OCI-LY7 (cell line): ENCODE measurements at regions not wholly inside any gene's neighbourhood (a gene's known extent, or its start where the extent isn't known, plus 50 kb on each side); places are given as distances from the start of the nearest gene placed in this dataset.

Source experiments
- BruUV-seq: library from RNA; stranded (reverse); fragments of 400-500 nt; replicated peaks from 2 replicates; lab custom pipeline; 2021; lab: Mats Ljungman, UMichigan
- CTCF ChIA-PET: fragments of 300-600 bp; sonication (Branson Sonifier 250); formaldehyde crosslinking; loops from one replicate; lab custom pipeline; 2022; ENCODE audit warnings: antibody characterized with exemption; ENCODE audit not compliant: unreplicated experiment; lab: Charles Lee
- POLR2A ChIA-PET: fragments of 300-600 bp; sonication (Branson Sonifier 250); formaldehyde crosslinking; loops from one replicate; lab custom pipeline; 2022; ENCODE audit warnings: antibody characterized with exemption; lab: Charles Lee
- DNase-seq: peaks from one replicate; pipeline ENCODE4 v3.0.0-alpha.2; 2015; ENCODE audit warnings: low spot score
- H2AFZ ChIP-seq: fragments of 200-600 bp; sonication (generic), shearing (Covaris generic); 2 replicates; pipeline ENCODE4 v1.6.1; 2014; ENCODE audit warnings: mild to moderate bottlenecking, antibody characterized with exemption, low read length, moderate library complexity
- H3K27ac ChIP-seq: fragments of 200-600 bp; sonication (generic); 2 replicates; pipeline ENCODE4 v1.5.1; 2014; ENCODE audit warnings: mixed run types, low read depth, mild to moderate bottlenecking, moderate library complexity, low read length, inconsistent platforms; ENCODE audit not compliant: poor library complexity, severe bottlenecking
- H3K36me3 ChIP-seq: fragments of 200-600 bp; sonication (generic); 2 replicates; pipeline ENCODE4 v1.6.1; 2014; ENCODE audit warnings: mild to moderate bottlenecking, antibody characterized with exemption, low read length, moderate library complexity, mixed read lengths; ENCODE audit not compliant: insufficient read depth
- H3K4me1 ChIP-seq: fragments of 200-600 bp; sonication (generic); 2 replicates; pipeline ENCODE4 v1.5.1; 2014; ENCODE audit warnings: mild to moderate bottlenecking, low read length; ENCODE audit not compliant: insufficient read depth, poor library complexity, severe bottlenecking
- H3K4me2 ChIP-seq: fragments of 200-600 bp; sonication (generic); 2 replicates; pipeline ENCODE4 v1.6.1; 2014; ENCODE audit warnings: mild to moderate bottlenecking, low read length
- H3K4me3 ChIP-seq: fragments of 200-600 bp; sonication (generic); 2 replicates; pipeline ENCODE4 v1.5.1; 2014; ENCODE audit warnings: mild to moderate bottlenecking, low read depth, low read length; ENCODE audit not compliant: poor library complexity, severe bottlenecking
- H3K79me2 ChIP-seq: fragments of 200-600 bp; sonication (generic); 2 replicates; pipeline ENCODE4 v1.6.1; 2016; ENCODE audit warnings: low read depth, mild to moderate bottlenecking, low read length, moderate library complexity, mixed read lengths; ENCODE audit not compliant: insufficient read depth
- H3K9me2 ChIP-seq: fragments of 200-600 bp; sonication (generic); 2 replicates; pipeline ENCODE4 v1.6.1; 2016; ENCODE audit warnings: mild to moderate bottlenecking, low read length, mixed read lengths; ENCODE audit not compliant: insufficient read depth
- H3K9me3 ChIP-seq: fragments of 200-600 bp; sonication (generic); 2 replicates; pipeline ENCODE4 v1.6.1; 2014; ENCODE audit warnings: mild to moderate bottlenecking, mixed run types, low read length, mixed read lengths
- H4K20me1 ChIP-seq: fragments of 200-600 bp; sonication (generic); 2 replicates; pipeline ENCODE4 v1.6.1; 2014; ENCODE audit warnings: mild to moderate bottlenecking, antibody characterized with exemption, low read length, moderate library complexity, mixed read lengths; ENCODE audit not compliant: insufficient read depth
- EZH2phosphoT487 ChIP-seq: fragments of 200-600 bp; sonication (generic); IDR thresholded peaks from 2 replicates; pipeline ENCODE4 v1.6.1; 2018; ENCODE audit warnings: low read depth, borderline replicate concordance, mild to moderate bottlenecking, mixed run types, antibody characterized with exemption, low read length, moderate library complexity, mixed read lengths
- intact Hi-C: fragments of 100-400 bp; cut with micrococcal nuclease; formaldehyde crosslinking; loops from one replicate; pipeline ENCODE4 v1.10.0; 2022; ENCODE audit not compliant: unreplicated experiment
- TF ChIP-seq, protein P1 (sequence below): fragments of 200-600 bp; sonication (generic); conservative IDR thresholded peaks from 2 replicates; pipeline ENCODE4 v1.5.1; 2014; ENCODE audit warnings: mild to moderate bottlenecking, antibody characterized with exemption, low read length, moderate library complexity, mixed read lengths

GRCh38 chr15:36067483-36068274 lies 511.7 kb upstream of the CDIN1 start:
- no TSS peak for BruUV-seq
- H2AFZ ChIP-seq: no peak overlapping the region
- ChIA-PET POLR2A (no interaction called here), CTCF (no interaction called here)
- H4K20me1 ChIP-seq: no peaks in the 10 kb centered on the region
- H3K27ac ChIP-seq: no peak overlapping the region
- no peaks in the 10 kb centered on the region for H3K36me3 ChIP-seq
- intact Hi-C loops: no loop called here
- H3K4me1 ChIP-seq: no peaks in the 10 kb centered on the region
- DNase-seq: no peak
- no peaks in the 10 kb centered on the region for H3K9me3 ChIP-seq
- no peaks in the 10 kb centered on the region for H3K79me2 ChIP-seq
- H3K9me2 ChIP-seq: no peaks in the 10 kb centered on the region
- TF ChIP-seq, protein P1, sequence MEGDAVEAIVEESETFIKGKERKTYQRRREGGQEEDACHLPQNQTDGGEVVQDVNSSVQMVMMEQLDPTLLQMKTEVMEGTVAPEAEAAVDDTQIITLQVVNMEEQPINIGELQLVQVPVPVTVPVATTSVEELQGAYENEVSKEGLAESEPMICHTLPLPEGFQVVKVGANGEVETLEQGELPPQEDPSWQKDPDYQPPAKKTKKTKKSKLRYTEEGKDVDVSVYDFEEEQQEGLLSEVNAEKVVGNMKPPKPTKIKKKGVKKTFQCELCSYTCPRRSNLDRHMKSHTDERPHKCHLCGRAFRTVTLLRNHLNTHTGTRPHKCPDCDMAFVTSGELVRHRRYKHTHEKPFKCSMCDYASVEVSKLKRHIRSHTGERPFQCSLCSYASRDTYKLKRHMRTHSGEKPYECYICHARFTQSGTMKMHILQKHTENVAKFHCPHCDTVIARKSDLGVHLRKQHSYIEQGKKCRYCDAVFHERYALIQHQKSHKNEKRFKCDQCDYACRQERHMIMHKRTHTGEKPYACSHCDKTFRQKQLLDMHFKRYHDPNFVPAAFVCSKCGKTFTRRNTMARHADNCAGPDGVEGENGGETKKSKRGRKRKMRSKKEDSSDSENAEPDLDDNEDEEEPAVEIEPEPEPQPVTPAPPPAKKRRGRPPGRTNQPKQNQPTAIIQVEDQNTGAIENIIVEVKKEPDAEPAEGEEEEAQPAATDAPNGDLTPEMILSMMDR: no peak
- no peak for TF ChIP-seq EZH2phosphoT487
- H3K4me2 ChIP-seq: no peak overlapping the region
- H3K4me3 ChIP-seq: no peak overlapping the region

GRCh38 chr15:36075333-36075732 lies 504.1 kb upstream of the CDIN1 start:
- H3K9me3 ChIP-seq: no peaks in the 10 kb centered on the region
- no peak overlapping the region for H2AFZ ChIP-seq
- intact Hi-C loops: no loop called here
- no peak overlapping the region for H3K4me2 ChIP-seq
- no peaks in the 10 kb centered on the region for H4K20me1 ChIP-seq
- no peaks in the 10 kb centered on the region for H3K79me2 ChIP-seq
- no peak for TF ChIP-seq EZH2phosphoT487
- TF ChIP-seq, protein P1: no peak
- H3K9me2 ChIP-seq: no peaks in the 10 kb centered on the region
- H3K4me1 ChIP-seq: no peaks in the 10 kb centered on the region
- no peak overlapping the region for H3K27ac ChIP-seq
- no peak for DNase-seq
- H3K4me3 ChIP-seq: no peak overlapping the region
- CTCF ChIA-PET: no interaction called here
- H3K36me3 ChIP-seq: no peaks in the 10 kb centered on the region
- POLR2A ChIA-PET: interaction anchor here (1.1 kb wide), 1 partner anchor 69 kb away, joined by 3 read pairs; no protein-coding TSS in a partner anchor
- no TSS peak for BruUV-seq

- Histone ChIP-seq H2AFZ (no peak overlapping the region), H3K4me2 (no peak overlapping the region), H3K9me2 (no peaks in the 10 kb centered on the region), H3K79me2 (no peaks in the 10 kb centered on the region), H3K9me3 (no peaks in the 10 kb centered on the region), H3K4me1 (no peaks in the 10 kb centered on the region), H3K4me3 (no peak overlapping the region), H4K20me1 (no peaks in the 10 kb centered on the region), H3K36me3 (no peaks in the 10 kb centered on the region), H3K27ac (no peak overlapping the region)
- POLR2A ChIA-PET: interaction anchor here (0.7 kb wide), 1 partner anchor 1213 kb away, joined by 4 read pairs; no protein-coding TSS in a partner anchor
- CTCF ChIA-PET: no interaction called here
- TF ChIP-seq, protein P1: no peak
- TF ChIP-seq EZH2phosphoT487: no peak
- no TSS peak for BruUV-seq
- DNase-seq: no peak
- intact Hi-C loops: no loop called here
Measured at GRCh38 chr15:36079021-36079420, 500.4 kb upstream of the CDIN1 start.
